ENCODE measurements at regions not wholly inside any gene's neighbourhood (a gene's known extent, or its start where the extent isn't known, plus 50 kb on each side); places are given as distances from the start of the nearest gene placed in this dataset.

DNA sequence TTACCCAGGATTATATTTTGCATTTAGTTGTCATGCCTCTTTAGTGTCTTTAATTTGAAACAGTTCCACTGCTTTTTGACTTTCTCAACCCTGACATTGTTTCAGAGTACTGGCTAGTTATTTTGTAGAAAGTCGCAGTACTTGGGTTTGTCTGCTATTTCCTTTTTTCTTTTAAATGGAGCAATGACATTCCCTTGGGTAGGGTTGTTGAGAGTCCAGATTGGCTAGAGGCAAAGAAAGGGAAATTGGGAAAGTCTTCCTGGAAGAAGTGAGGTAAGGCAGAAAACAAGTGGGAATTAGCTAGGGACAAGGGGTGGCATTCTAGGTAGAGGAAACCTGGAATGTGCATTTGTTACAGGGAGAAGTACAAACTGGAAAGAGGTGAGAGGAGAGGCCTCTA lies 245.9 kb downstream of the EMP1 start:
- TF ChIP-seq, protein P1, sequence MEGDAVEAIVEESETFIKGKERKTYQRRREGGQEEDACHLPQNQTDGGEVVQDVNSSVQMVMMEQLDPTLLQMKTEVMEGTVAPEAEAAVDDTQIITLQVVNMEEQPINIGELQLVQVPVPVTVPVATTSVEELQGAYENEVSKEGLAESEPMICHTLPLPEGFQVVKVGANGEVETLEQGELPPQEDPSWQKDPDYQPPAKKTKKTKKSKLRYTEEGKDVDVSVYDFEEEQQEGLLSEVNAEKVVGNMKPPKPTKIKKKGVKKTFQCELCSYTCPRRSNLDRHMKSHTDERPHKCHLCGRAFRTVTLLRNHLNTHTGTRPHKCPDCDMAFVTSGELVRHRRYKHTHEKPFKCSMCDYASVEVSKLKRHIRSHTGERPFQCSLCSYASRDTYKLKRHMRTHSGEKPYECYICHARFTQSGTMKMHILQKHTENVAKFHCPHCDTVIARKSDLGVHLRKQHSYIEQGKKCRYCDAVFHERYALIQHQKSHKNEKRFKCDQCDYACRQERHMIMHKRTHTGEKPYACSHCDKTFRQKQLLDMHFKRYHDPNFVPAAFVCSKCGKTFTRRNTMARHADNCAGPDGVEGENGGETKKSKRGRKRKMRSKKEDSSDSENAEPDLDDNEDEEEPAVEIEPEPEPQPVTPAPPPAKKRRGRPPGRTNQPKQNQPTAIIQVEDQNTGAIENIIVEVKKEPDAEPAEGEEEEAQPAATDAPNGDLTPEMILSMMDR (IDR thresholded peaks at IDR 0.05) = no peak
- TF ChIP-seq POLR2A (IDR thresholded peaks at IDR 0.05; ENCODE audit: low read length) = no peak

Measured in A549 (cell line).